GM12864 (cell line): ENCODE measurements at regions not wholly inside any gene's neighbourhood (a gene's known extent, or its start where the extent isn't known, plus 50 kb on each side); places are given as distances from the start of the nearest gene placed in this dataset.

Experiments
- DNase-seq: peaks from one replicate; pipeline ENCODE4 v3.0.0-alpha.2; 2011; ENCODE audit warnings: low read depth
- H3K4me3 ChIP-seq: 2 replicates; pipeline ENCODE4 v1.5.1; 2011; ENCODE audit warnings: mild to moderate bottlenecking, low read depth, low read length, control low read depth
- TF ChIP-seq, protein P1 (sequence below): IDR thresholded peaks from 2 replicates; pipeline ENCODE4 v1.5.1; 2011; ENCODE audit warnings: low read depth, mild to moderate bottlenecking, moderate library complexity, low read length, control low read depth, inconsistent platforms; ENCODE audit errors: missing control alignments

DNA sequence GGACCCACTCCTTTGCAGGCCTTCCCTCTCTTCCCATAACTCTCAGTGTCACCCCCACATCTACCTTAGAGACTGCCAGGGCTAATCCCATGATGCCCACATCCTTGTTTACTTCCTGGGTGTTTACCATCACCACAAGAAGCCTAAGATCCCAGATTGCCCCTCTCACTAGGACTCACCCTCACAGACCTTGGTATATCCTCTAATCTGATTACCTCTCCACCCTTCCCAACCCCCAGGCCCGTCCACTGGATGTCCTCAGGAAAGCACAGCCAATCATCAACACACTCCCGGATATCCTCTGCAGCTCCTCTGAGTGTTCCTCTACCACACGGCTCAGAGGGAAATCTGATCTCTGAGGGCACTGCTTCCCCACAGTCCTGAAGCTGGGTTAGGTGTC, 91.0 kb downstream of the FOXD1 start:
- H3K4me3 ChIP-seq: no peak overlapping the region
- DNase-seq: no peak
- TF ChIP-seq, protein P1, sequence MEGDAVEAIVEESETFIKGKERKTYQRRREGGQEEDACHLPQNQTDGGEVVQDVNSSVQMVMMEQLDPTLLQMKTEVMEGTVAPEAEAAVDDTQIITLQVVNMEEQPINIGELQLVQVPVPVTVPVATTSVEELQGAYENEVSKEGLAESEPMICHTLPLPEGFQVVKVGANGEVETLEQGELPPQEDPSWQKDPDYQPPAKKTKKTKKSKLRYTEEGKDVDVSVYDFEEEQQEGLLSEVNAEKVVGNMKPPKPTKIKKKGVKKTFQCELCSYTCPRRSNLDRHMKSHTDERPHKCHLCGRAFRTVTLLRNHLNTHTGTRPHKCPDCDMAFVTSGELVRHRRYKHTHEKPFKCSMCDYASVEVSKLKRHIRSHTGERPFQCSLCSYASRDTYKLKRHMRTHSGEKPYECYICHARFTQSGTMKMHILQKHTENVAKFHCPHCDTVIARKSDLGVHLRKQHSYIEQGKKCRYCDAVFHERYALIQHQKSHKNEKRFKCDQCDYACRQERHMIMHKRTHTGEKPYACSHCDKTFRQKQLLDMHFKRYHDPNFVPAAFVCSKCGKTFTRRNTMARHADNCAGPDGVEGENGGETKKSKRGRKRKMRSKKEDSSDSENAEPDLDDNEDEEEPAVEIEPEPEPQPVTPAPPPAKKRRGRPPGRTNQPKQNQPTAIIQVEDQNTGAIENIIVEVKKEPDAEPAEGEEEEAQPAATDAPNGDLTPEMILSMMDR: no peak

DNA sequence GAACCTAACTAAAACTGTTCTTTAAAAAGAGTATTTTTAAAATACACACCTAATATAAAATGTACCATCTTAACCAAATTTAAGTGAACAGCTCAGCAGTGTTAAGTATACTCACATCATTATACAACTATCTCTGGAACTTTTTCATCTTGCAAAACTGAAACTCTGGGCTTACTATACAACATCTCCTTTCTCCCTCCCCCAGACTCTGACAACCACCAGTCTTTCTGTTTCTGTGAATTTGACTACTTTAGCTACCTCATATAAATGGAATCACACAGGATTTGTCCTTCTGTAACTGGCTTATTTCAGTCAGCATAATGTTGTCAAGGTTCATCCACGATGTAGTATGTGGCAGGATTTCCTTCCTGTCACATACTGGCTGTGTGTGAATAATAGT, 93.5 kb downstream of the FOXD1 start:
- TF ChIP-seq, protein P1: no peak
- no peak overlapping the region for H3K4me3 ChIP-seq
- DNase-seq: no peak

DNA sequence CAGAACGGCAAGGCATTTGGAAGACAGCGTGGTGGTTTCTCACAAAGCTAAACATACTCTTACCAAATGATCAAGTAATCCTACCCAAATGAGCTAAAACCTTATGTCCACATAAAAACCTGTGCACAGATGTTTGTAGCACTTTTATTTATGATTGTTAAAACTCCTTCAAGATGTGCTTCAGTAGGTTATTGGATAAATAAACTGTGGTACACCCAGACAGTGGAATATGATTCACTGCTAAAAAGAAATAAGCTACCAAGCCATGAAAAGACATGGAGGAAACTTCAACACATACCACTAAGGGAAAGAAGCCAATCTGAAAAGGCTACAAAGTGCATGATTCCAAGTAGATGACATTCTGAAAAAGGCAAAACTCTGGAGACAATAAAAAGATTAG, 94.2 kb downstream of the FOXD1 start:
- H3K4me3 ChIP-seq: no peak overlapping the region
- TF ChIP-seq, protein P1: no peak
- no peak for DNase-seq

DNA sequence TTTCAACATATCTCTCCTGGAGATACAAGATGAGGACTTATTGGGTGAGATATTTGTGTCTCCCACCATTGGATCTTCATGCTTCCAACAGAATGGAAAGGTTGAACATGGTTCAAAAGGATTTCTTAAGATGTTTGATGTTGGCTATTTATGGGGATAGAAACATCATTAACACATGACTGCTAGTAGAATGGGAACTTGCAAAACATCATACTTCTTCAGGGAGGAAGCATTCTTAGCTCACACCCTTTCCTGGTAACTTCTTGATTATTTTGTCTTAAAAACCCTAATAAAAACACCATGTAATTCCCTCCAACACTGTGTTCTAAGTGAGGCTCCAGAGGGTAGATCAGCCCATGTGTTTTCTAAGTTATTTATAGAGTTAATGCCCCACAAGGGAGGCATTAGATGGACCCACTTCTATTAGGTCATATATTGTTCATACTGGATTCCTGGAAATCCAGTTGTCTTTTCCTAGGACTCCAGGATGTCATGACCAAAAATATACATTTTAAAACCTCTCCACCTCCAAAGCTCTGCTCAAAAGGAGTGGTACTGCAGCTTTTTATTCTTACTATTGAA, 95.8 kb downstream of the FOXD1 start:
- TF ChIP-seq, protein P1: no peak
- H3K4me3 ChIP-seq: no peak overlapping the region
- DNase-seq: no peak

DNA sequence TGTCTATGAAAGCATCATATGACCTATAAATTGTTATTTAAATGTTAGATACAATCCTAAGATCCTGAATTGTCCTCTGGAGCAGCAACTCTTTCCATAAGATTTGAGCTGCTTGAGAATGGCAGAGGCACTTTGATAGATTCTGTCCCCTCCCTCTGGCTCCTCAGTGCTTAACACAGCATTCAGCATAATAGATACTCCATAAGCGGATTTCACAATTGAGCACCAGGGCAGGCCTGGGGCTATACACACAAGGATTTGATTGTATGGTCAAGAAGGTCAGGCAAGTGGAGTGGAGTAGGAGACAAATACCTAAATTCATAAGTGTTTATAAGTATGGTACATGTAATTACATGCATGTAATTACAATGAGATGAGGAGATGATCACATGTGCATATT, 96.3 kb downstream of the FOXD1 start:
- H3K4me3 ChIP-seq: no peak overlapping the region
- TF ChIP-seq, protein P1: no peak
- DNase-seq: no peak

DNA sequence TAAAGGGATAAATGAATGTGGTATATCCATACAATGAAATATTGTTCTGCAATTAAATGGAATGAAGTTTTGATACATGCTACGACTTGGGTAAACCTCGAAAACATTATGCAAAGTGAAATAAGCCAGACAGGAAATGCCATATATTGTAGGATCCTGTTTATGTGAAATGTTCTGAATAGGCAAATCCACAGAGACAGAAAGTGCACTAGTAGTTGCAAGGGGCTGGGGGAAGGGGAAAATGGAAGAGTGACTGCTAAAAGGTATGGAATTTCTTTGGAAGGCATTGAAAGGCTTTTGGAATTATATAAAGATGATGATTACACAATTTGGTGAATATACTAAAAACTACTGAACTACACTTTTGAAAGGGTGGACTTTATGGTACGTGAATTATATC, 97.0 kb downstream of the FOXD1 start:
- TF ChIP-seq, protein P1: no peak
- DNase-seq: no peak
- no peak overlapping the region for H3K4me3 ChIP-seq

DNA sequence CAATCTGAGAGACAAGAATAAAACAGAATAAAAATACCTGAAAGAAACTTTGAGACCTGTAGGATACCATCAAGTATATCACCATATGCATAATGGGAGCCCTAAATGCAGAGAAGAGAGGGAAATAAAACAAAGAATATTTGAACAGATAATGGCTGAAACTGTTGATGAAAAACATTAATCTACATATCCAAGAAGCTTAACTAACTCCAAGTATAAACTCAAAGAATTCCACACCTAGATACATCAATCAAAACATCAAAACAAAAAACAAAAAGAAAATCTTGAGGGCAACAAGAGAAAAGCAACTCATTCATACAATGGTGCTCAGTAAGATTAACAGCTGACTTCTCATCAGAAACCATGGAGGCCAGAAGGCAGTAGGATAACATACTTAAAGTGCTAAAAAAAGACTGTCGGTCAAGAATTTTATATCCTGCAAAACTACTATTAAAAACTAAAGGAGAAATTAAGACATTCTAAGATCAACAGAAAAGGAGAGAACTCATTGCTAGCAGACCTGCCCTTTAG, 101.6 kb downstream of the FOXD1 start:
- H3K4me3 ChIP-seq: no peak overlapping the region
- DNase-seq: no peak
- TF ChIP-seq, protein P1: no peak
